Middle frontal gyrus (tissue), 1 donor: ENCODE measurements at regions not wholly inside any gene's neighbourhood (a gene's known extent, or its start where the extent isn't known, plus 50 kb on each side); places are given as distances from the start of the nearest gene placed in this dataset.
A peak's percentile ranks its signal among the peaks of the same experiment; 100 is the strongest.

Experiments
- DNase-seq: peaks from one replicate; pipeline ENCODE4 v3.0.0-alpha.2; 2015; ENCODE audit warnings: low spot score; ENCODE audit errors: extremely low spot score

- DNase-seq: no peak
Measured at GRCh38 chr10:128609460-128609859, 483.2 kb upstream of the MKI67 start.

GRCh38 chr10:128610113-128610512 is 483.9 kb upstream of the MKI67 start:
- DNase-seq: no peak

GRCh38 chr10:128612195-128612594 is 486.0 kb upstream of the MKI67 start:
- DNase-seq: no peak

- no peak for DNase-seq
Measured at GRCh38 chr10:128612631-128613030, 486.4 kb upstream of the MKI67 start.

GRCh38 chr10:128614016-128614605 is 487.9 kb upstream of the MKI67 start:
- no peak for DNase-seq

GRCh38 chr10:128614802-128615553 is 488.8 kb upstream of the MKI67 start:
- no peak for DNase-seq

GRCh38 chr10:128617532-128617931 is 491.3 kb upstream of the MKI67 start:
- no peak for DNase-seq

- DNase-seq: no peak
Measured at GRCh38 chr10:128622706-128623105, 496.5 kb upstream of the MKI67 start.

GRCh38 chr10:128623776-128624175 is 497.6 kb upstream of the MKI67 start:
- DNase-seq: no peak

GRCh38 chr10:128624656-128625530 is 498.7 kb upstream of the MKI67 start:
- DNase-seq: no peak

GRCh38 chr10:128625926-128626325 is 499.7 kb upstream of the MKI67 start:
- no peak for DNase-seq

GRCh38 chr10:128626397-128627000 is 500.3 kb upstream of the MKI67 start:
- no peak for DNase-seq

GRCh38 chr10:128627811-128628210 is 501.6 kb upstream of the MKI67 start:
- no peak for DNase-seq

- DNase-seq: no peak
Measured at GRCh38 chr10:128628252-128628651, 502.0 kb upstream of the MKI67 start.

GRCh38 chr10:128629111-128630096 is 503.2 kb upstream of the MKI67 start:
- no peak for DNase-seq

- DNase-seq: no peak
Measured at GRCh38 chr10:128630787-128631252, 504.6 kb upstream of the MKI67 start.

GRCh38 chr10:128631801-128632241 is 505.6 kb upstream of the MKI67 start:
- DNase-seq: peak; percentile 36

- DNase-seq: no peak
Measured at GRCh38 chr10:128632694-128633093, 506.5 kb upstream of the MKI67 start.

- no peak for DNase-seq
Measured at GRCh38 chr10:128633864-128634540, 507.8 kb upstream of the MKI67 start.

GRCh38 chr10:128642023-128642422 is 515.8 kb upstream of the MKI67 start:
- no peak for DNase-seq
